ENCODE measurements at regions not wholly inside any gene's neighbourhood (a gene's known extent, or its start where the extent isn't known, plus 50 kb on each side); places are given as distances from the start of the nearest gene placed in this dataset.
A peak's percentile ranks its signal among the peaks of the same experiment; 100 is the strongest.

GRCh38 chrX:45760187-45760742 is 559.6 kb upstream of the DIPK2B start:
- H3K36me3 Mint-ChIP-seq (ENCODE audit: low read depth) = peaks cover 77% of the 10 kb centered on the region
- DNase-seq = no peak
- peak overlapping the region; percentile 97 for H3K4me3 Mint-ChIP-seq
- H3K27me3 Mint-ChIP-seq (ENCODE audit: insufficient read depth) = peaks cover 32% of the 10 kb centered on the region
- no peak for TF ChIP-seq CTCF (IDR thresholded peaks at IDR 0.05)
- peak overlapping the region; percentile 99 for H3K27ac Mint-ChIP-seq
- H3K9me3 Mint-ChIP-seq = peaks cover 5% of the 10 kb centered on the region
- H3K4me1 Mint-ChIP-seq (ENCODE audit: low read depth) = peaks cover 90% of the 10 kb centered on the region

- H3K4me1 Mint-ChIP-seq (ENCODE audit: low read depth) = peaks cover 86% of the 10 kb centered on the region
- peaks cover 30% of the 10 kb centered on the region for H3K27me3 Mint-ChIP-seq (ENCODE audit: insufficient read depth)
- peaks cover 70% of the 10 kb centered on the region for H3K36me3 Mint-ChIP-seq (ENCODE audit: low read depth)
- peaks cover 5% of the 10 kb centered on the region for H3K9me3 Mint-ChIP-seq
- peak overlapping the region; percentile 68 for H3K4me3 Mint-ChIP-seq
- H3K27ac Mint-ChIP-seq = peak overlapping the region; percentile 99
- DNase-seq = no peak
- 0 out of 2 replicates have a peak, but pooled peaks have one; percentile 6 for TF ChIP-seq CTCF (IDR thresholded peaks at IDR 0.05)
Measured at GRCh38 chrX:45758738-45759397, 558.2 kb upstream of the DIPK2B start.

- H3K27me3 Mint-ChIP-seq (ENCODE audit: insufficient read depth) = peaks cover 28% of the 10 kb centered on the region
- peak overlapping the region; percentile 68 for H3K4me3 Mint-ChIP-seq
- H3K27ac Mint-ChIP-seq = peak overlapping the region; percentile 99
- peaks cover 80% of the 10 kb centered on the region for H3K4me1 Mint-ChIP-seq (ENCODE audit: low read depth)
- no peak for TF ChIP-seq CTCF (IDR thresholded peaks at IDR 0.05)
- peak; percentile 82 for DNase-seq
- H3K36me3 Mint-ChIP-seq (ENCODE audit: low read depth) = peaks cover 64% of the 10 kb centered on the region
- H3K9me3 Mint-ChIP-seq = peaks cover 5% of the 10 kb centered on the region
Measured at GRCh38 chrX:45758319-45758718, 557.6 kb upstream of the DIPK2B start.

GRCh38 chrX:45757272-45757671 is 556.6 kb upstream of the DIPK2B start:
- Mint-ChIP-seq H3K36me3 (ENCODE audit: low read depth) (peaks cover 55% of the 10 kb centered on the region), H3K4me3 (peak overlapping the region; percentile 68), H3K9me3 (peaks cover 5% of the 10 kb centered on the region), H3K27ac (peak overlapping the region; percentile 99), H3K27me3 (ENCODE audit: insufficient read depth) (peaks cover 24% of the 10 kb centered on the region), H3K4me1 (ENCODE audit: low read depth) (peaks cover 70% of the 10 kb centered on the region)
- TF ChIP-seq CTCF (IDR thresholded peaks at IDR 0.05) = no peak
- DNase-seq = no peak

- Mint-ChIP-seq H3K27me3 (ENCODE audit: insufficient read depth) (peaks cover 27% of the 10 kb centered on the region), H3K36me3 (ENCODE audit: low read depth) (peaks cover 48% of the 10 kb centered on the region), H3K27ac (peak overlapping the region; percentile 99), H3K9me3 (peaks cover 5% of the 10 kb centered on the region), H3K4me1 (ENCODE audit: low read depth) (peaks cover 63% of the 10 kb centered on the region), H3K4me3 (peak overlapping the region; percentile 68; the same call in 1 of the 2 replicates)
- no peak for DNase-seq
- no peak for TF ChIP-seq CTCF (IDR thresholded peaks at IDR 0.05)
Measured at GRCh38 chrX:45756557-45756956, 555.9 kb upstream of the DIPK2B start.

Data from HFFc6 (cell line).